Lung (tissue), 11 donors: ENCODE measurements at regions not wholly inside any gene's neighbourhood (a gene's known extent, or its start where the extent isn't known, plus 50 kb on each side); places are given as distances from the start of the nearest gene placed in this dataset.
"Not testable (repeated sequence)": the region's sequence is repeated elsewhere in the genome, so short reads cannot be mapped to it uniquely, and the experiment has no call there.

Experiments used
- ATAC-seq: fragments of 200-7000 bp; cut with Tn5 transposase; one replicate; pipeline ENCODE4 v1.9.1; 2020; ENCODE audit warnings: moderate number of reproducible peaks; ENCODE audit not compliant: insufficient read depth, low FRiP score
- DNase-seq, 3 donors: peaks; one replicate each; pipeline ENCODE4 v3.0.0-alpha.2; 2013 to 2017
- H3K27ac ChIP-seq, 2 donors: one replicate each; pipeline ENCODE4 v1.5.1; 2013; ENCODE audit warnings: mild to moderate bottlenecking in 2 of 2, moderate library complexity in 2 of 2, control low read depth in 1 of 2, inconsistent platforms in 1 of 2, low read depth in 1 of 2, low read length in 1 of 2
- H3K27me3 ChIP-seq, 3 donors: one replicate each; pipeline ENCODE4 v1.5.1; 2013; ENCODE audit warnings: low read length in 2 of 3; ENCODE audit not compliant: control insufficient read depth in 3 of 3, insufficient read depth in 3 of 3
- H3K36me3 ChIP-seq, 4 donors: one replicate each; pipeline ENCODE4 v1.5.1; 2013; ENCODE audit warnings: low read length in 4 of 4, mild to moderate bottlenecking in 1 of 4, moderate library complexity in 1 of 4; ENCODE audit not compliant: control insufficient read depth in 4 of 4, insufficient read depth in 4 of 4
- H3K4me1 ChIP-seq, 5 donors: one replicate each; pipeline ENCODE4 v1.5.1; 2013; ENCODE audit warnings: low read length in 5 of 5, mild to moderate bottlenecking in 2 of 5, moderate library complexity in 1 of 5; ENCODE audit not compliant: control insufficient read depth in 5 of 5, insufficient read depth in 5 of 5
- H3K4me3 ChIP-seq: one replicate; pipeline ENCODE4 v1.5.1; 2013; ENCODE audit warnings: mild to moderate bottlenecking, control low read depth, moderate library complexity
- H3K9ac ChIP-seq, 2 donors: one replicate each; pipeline ENCODE4 v1.5.1; 2013; ENCODE audit warnings: low read length in 2 of 2, control low read depth in 1 of 2; ENCODE audit not compliant: insufficient read depth in 1 of 2
- H3K9me3 ChIP-seq, 4 donors: one replicate each; pipeline ENCODE4 v1.5.1; 2013; ENCODE audit warnings: low read length in 3 of 4, mild to moderate bottlenecking in 1 of 4, moderate library complexity in 1 of 4; ENCODE audit not compliant: control insufficient read depth in 4 of 4, insufficient read depth in 3 of 4
- CTCF ChIP-seq: IDR thresholded peaks from 2 replicates; pipeline ENCODE4 v1.5.1; 2012; ENCODE audit warnings: mild to moderate bottlenecking; ENCODE audit errors: control extremely low read depth, extremely low read depth
- WGBS, 2 donors: extraction: QIAGEN DNeasy Blood & Tissue Kit; methylation state at CpG; one replicate each; pipeline ENCODE4 v1.1.7; 2013; 5-methylcytosine and 5-hydroxymethylcytosine counted together
- donor health status: control.
- donor health status: control.
- donor health status: Bipolar disorder and iron deficiency.
- donor health status: healthy.
- donor health status: DM: yes; HTN: yes; CAD: no.

- 88 to 92% methylated on average over 26 of the region's 26 CpGs for WGBS, 2 donors
- H3K4me1 ChIP-seq, result no peaks in the 10 kb centered on the region
- ATAC-seq, result no peak
These were observed 711.2 kb upstream of the SALL3 start for GRCh38 chr18:78268226-78268988.

GRCh38 chr18:78271790-78272189, 707.8 kb upstream of the SALL3 start:
- no peak for ATAC-seq
- H3K27ac ChIP-seq, result no peak overlapping the region
- WGBS, 2 donors, result 84 to 85% methylated on average over 9 of the region's 9 CpGs
- H3K4me1 ChIP-seq, result no peaks in the 10 kb centered on the region
- H3K4me3 ChIP-seq, result no peak overlapping the region
- no peaks in the 10 kb centered on the region for H3K36me3 ChIP-seq
- DNase-seq, result no peak
- no peak for TF ChIP-seq CTCF
- H3K27me3 ChIP-seq, result no peaks in the 10 kb centered on the region
- peaks cover 0 to 12% (median 4%) of the 10 kb centered on the region in 4 donors for H3K9me3 ChIP-seq
- no peak overlapping the region for H3K9ac ChIP-seq

More at GRCh38 chr18:78268226-78268988, 711.2 kb upstream of the SALL3 start:
- H3K36me3 ChIP-seq, result no peaks in the 10 kb centered on the region
- DNase-seq, result no peak
- no peak for TF ChIP-seq CTCF
- H3K4me3 ChIP-seq, result no peak overlapping the region
- no peaks in the 10 kb centered on the region for H3K27me3 ChIP-seq
- no peak overlapping the region for H3K27ac ChIP-seq
- peaks cover 0 to 3% (median 0%) of the 10 kb centered on the region in 4 donors for H3K9me3 ChIP-seq
- no peak overlapping the region for H3K9ac ChIP-seq

GRCh38 chr18:78273876-78274275, 705.7 kb upstream of the SALL3 start:
- no peak for TF ChIP-seq CTCF
- ATAC-seq, result no peak
- no peak overlapping the region for H3K4me3 ChIP-seq
- H3K4me1 ChIP-seq, result no peaks in the 10 kb centered on the region
- H3K27ac ChIP-seq, result no peak overlapping the region
- H3K9ac ChIP-seq, result no peak overlapping the region
- H3K36me3 ChIP-seq, result no peaks in the 10 kb centered on the region
- no peak for DNase-seq
- peaks cover 0 to 12% (median 3%) of the 10 kb centered on the region in 4 donors for H3K9me3 ChIP-seq
- H3K27me3 ChIP-seq, result no peaks in the 10 kb centered on the region

- 91 to 94% methylated on average over 7 of the region's 7 CpGs for WGBS, 2 donors
- not testable (repeated sequence) for DNase-seq, H3K27ac ChIP-seq, H3K36me3 ChIP-seq, H3K9ac ChIP-seq, H3K9me3 ChIP-seq, H3K4me1 ChIP-seq, H3K27me3 ChIP-seq, ATAC-seq, H3K4me3 ChIP-seq
These were observed 696.2 kb upstream of the SALL3 start for GRCh38 chr18:78283425-78283824.
